SHP77 treated with DMSO at 0.1 percent for 48 hours (cell line): ENCODE measurements at regions not wholly inside any gene's neighbourhood (a gene's known extent, or its start where the extent isn't known, plus 50 kb on each side); places are given as distances from the start of the nearest gene placed in this dataset.

Experiments
- DNase-seq: peaks from one replicate; lab custom pipeline; 2025; lab: John Stamatoyannopoulos, UW

DNA sequence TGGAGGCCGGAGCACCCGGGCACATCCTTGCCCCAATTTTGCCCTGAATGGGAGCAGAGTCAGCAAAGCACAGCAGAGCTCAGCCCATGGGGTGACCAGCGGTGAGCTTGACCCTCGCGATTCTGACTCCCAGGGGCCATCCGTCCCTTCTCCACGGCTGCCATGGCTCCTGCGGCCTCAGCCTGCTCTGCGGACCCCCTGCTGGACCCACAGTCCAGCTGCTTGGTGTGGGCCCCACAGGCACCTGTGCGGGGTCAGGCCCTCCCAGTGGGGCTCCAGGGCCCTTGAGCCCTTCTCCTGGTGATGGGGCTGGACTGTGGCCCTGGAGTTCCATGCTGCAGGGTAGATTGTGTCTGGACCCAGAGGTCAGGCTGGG lies 144.2 kb downstream of the ENGASE start:
- no peak for DNase-seq

DNA sequence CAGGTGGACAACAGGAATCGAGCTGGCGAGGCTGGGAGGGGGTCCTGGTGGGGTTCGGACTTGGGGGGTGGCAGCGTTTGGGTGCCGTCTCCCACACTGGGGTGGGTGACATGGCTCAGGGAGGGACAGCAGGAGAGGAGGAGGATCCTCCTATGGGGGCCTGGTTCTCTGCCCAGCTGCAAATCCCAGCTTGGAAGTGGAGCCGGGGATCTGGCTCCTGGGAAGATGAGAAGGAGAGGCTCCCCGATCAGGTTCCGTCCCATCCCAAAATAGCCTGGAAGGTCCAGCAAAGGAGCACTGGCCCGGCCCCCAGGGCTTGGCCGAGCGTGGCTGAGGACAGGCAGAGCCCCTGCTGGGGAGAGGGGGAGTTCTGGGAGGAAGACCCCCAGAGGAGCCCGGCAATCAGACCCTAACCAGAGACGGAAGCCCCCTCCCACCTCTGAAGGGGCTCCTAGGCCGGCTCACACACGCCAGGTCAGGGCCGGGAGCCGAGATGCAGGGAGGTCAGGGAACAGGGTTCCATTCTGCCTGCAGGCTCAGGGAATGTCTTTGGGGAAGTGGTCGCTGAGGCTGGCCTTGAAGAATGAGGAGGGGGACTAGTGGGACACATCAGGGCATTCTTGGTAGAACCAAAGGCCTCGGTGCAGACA lies 143.7 kb downstream of the ENGASE start:
- no peak for DNase-seq

DNA sequence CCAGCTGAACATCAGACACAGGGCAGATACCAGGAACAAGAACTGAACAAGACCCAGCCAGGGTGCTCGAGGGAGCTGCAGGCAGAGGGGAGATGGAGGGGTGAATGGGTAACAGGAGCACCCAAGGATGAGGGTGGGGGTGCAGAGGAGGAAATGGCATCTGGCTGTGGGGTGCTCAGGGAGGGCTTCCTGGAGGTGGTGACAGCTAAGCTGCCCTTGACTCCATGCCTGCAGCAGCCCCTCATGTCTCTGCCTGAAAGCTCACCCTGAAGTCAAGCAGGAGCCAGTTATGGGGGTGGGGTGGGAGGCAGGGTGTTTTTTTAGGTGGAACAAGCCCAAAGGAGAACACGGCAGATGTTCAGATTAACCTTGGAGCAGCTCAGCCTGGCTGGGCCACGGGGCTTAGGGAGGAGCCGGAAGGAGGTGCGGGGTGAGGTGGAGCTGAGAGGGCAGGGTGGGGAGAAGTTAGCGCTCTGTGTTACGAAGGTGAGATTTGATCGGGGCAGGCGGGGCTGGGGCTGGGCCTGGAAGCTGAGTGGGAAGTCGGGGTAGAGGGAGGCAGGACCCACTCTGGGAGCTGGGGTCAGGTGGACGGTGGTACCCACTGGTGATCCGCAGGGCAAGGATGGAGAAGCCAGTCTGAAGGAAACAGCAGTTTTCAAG lies 143.0 kb downstream of the ENGASE start:
- DNase-seq, result no peak

DNA sequence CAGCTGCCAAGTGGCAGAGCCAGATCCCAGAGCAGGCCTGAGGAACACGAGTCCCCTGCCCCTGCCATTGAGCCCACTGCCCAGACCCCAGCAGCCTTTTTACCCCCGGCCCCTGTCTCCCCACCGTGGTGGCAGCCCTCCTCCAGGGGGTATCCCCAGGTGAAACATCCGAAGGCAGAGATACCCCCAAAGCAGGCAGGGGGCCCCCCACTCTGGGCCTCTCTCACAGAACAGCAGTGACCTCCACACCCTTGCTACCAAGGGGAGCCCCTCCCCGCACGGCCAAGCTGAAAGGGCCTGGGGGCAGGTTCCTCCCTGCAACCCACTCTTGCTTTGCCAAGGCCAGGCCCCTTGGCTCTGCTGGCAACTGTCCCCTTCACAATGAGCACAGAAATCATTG lies 142.2 kb downstream of the ENGASE start:
- no peak for DNase-seq

DNA sequence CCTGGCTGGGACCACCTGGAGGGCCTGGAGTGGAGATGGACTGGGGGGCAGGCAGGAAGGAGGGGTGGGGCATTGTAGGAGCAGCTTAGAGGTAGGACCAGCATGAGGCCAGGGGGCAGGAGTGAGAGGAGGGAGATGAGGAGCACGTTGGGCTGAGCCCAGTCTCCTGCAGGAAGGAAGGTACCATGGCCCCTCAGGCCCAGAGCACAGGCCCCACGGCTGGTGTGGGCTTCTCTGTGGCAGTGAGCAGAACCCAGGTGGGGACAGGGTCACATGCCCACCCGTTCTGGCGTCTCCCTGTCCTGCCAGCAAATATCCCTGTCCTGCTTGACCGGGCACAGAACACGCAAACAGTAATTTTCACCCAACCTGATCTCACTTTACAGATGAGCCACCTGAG lies 141.8 kb downstream of the ENGASE start:
- no peak for DNase-seq

DNA sequence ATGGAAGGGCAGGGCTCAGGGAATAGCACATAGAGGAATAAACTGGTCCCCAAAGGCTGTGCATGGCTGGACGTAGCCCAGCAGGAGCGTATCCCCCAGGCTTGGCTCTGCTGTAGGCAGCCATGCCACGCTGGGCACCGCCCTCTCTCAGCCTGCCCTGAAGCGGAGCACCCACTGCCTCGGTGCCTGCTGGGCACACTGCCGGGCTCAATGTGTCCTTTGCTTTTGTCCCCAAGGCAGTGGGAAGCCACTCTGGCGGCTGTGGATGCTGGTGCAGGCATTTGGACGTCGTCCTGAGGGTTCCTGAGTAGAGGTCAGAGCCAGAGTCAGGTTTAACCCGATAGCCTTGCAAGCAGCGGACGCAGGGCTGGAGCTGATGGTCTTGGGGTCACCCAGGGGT lies 141.0 kb downstream of the ENGASE start:
- DNase-seq, result no peak

DNA sequence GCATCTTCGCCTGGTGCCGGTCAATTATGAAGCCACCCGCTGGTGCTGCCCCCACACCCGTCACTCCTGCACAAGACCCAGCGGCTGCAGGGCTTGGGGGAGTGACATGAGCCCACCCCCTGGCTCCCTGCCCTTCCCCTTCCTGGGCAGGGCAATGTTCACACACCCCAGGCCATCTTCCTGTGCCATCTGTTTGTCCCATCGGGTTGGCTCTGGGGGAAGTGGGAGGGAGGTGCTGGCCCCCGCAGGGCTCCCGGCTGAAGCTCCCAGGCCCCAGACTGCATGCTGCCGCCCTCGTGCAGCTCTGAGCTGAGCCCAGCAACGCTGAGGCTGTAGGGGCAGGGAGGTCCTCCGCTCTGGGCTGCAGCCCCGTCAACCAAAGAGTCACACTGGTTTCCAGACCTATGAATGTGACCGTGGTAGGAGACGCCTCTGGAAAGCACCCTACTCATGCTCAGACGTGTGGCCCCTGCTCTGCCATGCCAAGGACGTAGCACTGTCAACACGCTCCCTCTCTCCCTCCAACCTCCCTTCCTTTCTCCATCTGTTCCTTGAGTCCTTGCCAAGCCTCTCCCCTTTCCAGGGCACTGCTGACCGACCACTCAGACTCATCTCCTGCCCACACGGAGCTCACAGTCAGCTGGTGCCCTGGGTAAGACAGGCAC lies 140.4 kb downstream of the ENGASE start:
- DNase-seq, result no peak

DNA sequence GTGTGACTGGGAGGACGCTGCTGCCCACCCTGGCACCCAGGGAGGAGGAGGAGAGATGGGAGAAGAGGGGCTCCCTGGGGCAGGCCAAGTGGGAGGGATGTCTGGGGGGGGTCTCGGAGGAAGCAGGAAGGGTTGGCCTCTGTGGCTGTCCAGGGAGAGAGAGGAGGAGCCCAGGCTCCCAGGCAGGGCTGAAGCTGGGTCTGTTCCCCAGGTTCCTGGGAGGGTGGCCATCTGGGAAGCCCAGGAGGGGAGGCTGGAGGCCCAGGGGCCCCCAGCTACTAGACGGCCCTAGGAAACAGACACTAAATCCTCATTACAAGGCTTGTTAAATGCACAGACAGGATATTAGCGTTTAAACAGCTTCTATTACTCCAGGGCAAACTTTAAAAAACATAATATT lies 139.8 kb downstream of the ENGASE start:
- no peak for DNase-seq

DNA sequence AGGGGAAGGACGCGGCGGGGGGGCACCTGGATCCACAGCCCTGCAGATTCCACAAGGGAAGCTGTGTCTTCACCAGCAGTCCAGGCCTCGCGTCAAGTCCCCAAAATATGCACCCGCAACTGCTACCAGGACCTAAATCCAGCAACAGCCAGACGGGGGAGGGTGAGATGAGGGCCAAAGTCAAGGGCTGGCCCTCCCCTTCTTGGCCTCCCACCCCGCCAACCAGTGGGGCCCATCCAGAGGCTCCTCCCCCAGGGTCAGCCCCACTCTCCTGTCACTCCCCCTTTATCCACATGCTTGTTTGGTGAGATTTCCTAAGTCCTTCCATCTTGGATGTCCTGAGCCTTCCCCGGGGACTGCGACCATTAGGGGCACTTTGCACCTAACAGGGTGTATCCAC lies 138.7 kb downstream of the ENGASE start:
- no peak for DNase-seq

DNA sequence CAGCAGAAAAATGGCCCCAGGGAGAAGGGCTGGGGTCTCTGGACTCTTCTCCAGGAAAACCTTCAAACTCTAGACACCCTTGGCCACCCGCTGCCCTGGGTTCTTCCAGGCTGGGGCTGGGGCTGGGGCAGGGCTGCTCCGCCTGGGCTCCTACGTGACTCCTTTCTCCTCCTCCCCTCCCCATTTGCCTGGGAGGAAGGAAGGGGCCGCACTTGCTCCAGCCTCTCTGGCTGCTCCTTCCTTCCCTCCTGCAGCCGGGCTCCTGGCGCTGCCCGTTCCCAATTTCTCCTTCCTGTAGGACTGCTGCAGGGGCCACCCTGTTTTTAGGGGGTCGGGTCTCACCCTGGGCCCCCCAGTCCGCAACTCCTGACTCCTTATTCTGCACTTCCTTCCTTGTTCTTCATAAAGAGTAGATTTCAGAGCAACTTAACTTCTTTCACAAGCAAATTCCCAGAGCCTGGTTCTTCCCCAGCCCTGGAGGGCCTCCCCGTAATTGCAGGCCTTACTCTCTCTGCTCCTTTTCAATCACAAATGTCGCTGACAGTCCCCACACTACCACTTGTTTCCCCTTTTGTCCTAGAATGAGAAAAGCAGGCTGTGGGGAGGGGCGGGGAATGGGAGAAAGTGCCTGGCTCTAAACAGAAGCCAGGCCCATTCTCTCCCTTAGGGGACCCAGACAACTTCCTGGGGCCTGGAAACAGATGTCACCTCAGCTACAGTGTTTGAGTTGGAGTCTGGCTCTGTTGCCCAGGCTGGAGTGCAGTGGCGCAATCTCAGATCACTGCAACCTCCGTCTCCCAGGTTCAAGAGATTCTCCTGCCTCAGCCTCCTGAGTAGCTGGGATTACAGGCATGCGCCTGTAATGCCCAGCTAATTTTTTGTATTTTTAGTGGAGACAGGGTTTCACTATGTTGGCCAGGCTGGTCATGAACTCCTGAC lies 137.8 kb downstream of the ENGASE start:
- DNase-seq, result no peak

DNA sequence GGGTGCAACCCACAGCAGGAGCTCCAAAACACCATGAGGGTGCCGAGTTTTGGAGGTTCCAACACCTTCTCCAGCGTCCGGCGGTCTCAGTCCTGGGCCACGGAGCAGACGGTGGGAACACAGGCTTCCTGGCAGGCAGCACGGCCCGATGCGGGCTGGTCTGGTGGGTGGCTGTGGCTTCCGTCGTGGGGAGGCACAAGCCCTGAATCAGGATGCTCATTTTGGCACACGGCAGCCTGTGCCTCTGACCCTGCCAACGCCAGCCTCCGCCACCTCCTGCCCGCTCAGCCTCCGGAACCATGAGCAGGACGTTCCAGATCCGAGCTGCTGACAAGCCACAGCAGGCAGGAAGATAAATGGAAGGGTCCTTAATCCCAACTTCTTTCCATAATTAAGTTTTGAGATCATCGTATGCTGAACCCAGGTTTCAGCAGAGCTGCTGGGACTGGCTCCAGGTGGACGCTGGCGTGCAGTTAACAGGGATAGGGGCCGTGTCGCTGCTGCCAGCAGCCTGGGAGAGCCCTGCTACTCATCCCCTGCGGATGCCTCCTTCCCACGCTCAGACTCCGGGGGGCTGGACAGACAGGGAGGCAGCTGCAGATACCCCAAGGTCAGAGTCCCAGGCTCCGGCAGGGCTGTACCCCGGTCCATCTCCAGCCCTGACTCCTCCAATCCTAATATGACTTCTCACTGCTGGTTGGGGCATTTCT lies 136.6 kb downstream of the ENGASE start:
- DNase-seq, result no peak

DNA sequence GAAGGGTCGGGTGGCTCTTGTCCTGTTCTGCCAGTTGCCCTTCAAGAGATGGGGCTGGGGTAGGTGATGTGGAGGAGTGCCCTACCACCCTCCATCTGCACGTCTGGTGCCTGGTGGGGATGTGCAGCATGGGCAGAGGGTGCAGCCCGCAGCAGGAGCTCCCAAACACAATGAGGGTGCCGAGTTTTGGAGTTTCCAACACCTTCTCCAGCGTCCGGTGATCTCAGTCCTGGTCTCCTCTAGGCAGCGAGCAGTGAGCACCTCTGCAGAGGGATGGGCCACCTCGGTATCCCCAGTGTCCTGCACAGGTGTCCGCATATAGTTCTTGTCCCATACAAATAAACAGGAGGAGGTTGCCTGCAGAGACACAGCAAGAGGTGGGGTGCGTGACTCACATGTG lies 136.0 kb downstream of the ENGASE start:
- DNase-seq, result no peak

DNA sequence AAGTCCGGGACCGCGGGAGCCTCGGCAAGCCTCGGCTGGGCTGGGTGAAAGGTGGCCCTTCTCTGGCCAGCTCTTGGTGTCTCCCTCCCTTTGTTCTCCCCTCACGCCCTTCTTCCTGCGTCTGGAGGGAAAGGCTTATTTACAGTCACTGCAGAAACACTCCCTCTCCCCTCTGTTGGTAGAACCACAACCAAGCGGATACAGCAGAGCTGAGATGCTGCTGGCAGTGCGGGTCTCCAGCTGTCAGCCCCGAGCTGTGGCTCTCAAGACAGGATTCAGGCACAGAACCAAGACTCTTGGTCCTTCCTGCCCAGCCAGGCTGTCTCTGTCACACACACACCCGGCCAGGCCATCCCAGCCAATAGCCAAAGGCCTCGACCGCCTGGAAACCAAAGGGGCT lies 133.3 kb downstream of the ENGASE start:
- DNase-seq, result no peak

DNA sequence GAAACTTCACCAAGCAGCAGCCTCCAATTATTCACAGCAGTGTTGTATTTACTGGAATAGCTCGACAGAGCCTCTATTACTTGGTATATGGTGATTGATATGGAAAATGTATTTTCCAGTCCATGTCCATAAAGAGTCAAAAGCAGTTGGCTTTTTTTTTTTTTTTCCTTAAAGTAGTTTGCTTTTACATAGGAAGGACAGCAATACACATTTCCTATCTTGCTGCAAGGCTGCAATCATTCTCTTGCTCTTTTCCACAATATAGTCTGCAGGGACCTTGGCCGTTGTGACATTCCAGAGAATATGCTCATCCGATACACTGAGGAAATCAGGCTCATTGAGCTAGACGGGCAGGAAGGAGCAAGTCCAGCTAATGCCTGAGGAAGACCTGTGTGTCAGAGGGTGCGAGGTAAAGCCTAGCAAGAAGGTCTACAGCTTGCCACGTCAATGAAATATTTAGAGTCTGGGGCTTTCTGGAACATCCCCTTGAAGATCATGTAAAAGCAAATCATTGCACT lies 131.1 kb downstream of the ENGASE start:
- no peak for DNase-seq

DNA sequence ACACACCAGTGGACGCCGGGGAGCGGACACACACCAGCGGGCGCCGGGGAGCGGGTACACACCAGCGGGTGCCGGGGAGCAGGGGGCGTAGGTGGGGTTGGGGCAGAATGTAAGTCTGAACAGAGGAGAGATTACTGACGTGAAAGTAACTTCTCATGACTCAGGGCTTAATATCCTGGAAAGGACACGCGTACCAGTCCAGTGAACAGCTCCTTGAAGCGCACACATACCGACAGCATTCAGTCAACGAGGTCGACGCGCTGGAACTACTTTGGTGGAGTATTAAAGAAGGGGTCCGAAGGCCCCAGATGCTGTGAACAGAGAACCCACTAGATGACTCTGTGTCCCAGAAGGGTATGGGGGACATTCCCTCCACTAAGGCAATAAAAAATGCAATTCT lies 129.6 kb downstream of the ENGASE start:
- DNase-seq, result no peak

DNA sequence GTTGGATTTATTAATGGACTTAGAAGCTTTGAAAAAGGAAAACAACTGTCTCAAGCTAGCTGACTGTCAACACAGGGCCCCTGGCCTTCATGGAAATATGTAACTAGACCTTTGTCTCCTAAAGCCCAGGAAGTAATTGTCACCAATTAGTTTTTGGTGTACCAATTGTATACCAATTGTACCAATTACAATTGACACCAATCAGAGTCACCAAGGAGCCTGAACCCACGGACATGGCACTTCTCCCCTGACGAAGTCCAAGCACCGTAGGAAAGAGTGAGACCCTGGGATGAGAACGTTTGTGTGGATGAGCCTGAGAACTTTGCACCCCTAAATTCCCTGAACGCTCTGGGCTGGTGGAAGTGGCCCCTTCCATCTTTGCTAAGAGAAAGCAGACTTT lies 129.0 kb downstream of the ENGASE start:
- DNase-seq, result no peak

DNA sequence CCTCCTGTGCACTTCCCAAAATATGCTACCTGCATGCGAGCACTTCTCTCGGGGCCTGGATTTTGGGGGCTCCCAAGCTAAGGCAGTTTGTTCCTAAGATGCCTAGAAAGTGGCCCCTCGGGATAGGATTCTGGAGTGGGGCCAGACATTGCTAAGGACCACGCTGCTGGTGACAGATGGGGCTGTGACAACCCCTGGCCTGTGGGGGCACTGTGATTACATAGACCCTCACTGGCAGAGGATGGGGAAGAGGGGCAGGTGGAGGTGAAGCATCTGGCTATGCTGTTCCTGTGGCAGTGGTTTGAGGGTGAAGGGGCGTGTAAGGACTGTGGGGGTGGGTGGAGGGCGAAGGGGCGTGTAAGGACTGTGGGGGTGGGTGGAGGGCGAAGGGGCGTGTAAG lies 128.4 kb downstream of the ENGASE start:
- DNase-seq, result no peak

DNA sequence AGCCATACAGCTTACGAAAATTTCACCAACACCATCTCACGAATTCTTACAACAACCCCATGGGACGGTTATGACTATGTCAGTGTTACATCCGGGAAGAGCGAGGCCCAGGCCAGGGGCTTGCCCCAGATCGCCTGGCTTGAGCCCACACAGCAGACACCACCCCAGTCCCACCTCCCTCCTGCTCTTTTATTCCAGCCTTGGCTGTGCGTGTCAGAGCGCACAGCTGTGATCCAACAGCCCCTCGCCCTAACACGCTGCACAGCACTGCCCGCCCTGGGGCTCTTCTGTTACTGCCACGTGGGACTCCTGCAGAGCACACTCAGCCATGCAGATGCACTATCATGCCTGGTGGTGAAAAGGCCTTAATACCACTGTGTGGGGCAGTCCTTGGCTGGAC lies 127.9 kb downstream of the ENGASE start:
- no peak for DNase-seq

DNA sequence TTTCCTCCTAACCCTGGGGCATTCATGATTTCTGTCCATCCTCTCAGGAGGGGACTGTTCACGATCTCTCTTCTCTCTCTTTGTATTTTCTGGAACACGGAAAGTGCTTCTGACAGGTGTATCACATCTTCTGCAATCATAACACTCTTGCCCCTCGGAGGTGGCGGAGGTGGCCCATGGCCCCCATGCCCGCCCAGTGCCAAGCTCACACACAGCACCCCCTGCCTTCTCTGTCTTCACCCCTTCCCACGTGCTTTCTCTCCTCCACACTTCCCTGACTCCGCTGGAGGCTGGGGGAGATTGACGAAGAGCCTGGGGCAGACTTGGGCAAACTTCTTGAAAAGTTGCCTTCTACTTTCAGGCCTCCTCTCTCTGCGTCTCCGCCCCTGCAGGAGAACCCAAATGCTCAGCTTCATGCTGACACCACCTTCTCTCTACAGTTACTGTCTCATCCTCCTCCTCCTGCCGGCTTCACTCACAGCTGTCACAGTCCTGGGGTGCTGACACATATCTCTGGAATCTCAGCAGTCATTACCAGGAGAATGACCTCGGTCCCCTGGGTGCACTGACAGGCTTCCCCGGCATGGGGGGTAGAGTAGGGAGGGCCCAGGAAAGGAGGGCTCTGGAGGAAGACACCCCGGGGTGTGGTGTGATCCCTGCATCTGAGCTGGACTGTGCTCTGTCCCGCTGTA lies 127.1 kb downstream of the ENGASE start:
- no peak for DNase-seq

DNA sequence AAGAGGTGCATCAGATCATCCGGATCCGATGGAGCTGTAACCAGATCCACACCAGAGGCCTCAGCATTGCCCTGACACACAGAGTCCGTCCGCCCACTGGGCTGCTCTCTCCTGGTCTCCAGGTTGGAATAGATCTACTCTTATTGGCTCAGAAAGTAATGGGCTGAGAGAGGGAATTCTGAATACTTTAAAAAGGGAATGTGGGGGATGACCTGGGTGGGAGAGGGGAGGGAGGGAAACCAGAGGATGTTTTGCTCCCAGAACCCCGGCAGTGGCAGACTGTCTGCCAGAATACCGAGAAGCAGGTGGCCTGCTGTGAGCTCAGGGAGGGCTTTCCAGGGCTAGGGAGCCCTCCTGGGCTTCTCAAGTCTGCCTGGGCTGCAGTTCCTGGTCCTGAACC lies 126.5 kb downstream of the ENGASE start:
- no peak for DNase-seq

DNA sequence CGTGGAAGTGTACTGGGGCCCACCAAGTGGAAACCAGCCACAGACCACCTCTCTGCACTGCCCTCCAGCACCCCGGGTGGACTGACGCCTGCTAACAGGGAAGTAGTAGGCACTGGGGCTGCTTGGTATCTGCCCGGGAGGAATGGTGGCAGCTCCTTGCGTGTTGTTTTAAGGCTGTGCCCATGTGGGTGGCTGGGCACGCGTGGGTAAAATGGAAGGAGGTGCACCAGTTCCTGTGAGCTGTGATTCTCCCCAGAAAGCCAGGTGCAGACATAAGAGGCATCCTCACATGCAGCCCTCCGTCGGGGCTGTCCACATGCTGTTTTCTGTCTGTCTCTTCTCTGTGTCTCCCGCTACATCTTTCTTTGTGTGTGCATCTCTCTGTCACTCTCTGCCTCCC lies 122.3 kb downstream of the ENGASE start:
- no peak for DNase-seq
